ENCODE measurements at regions not wholly inside any gene's neighbourhood (a gene's known extent, or its start where the extent isn't known, plus 50 kb on each side); places are given as distances from the start of the nearest gene placed in this dataset.
"Not testable (repeated sequence)": the region's sequence is repeated elsewhere in the genome, so short reads cannot be mapped to it uniquely, and the experiment has no call there.

GRCh38 chr1:83455753-83456152 is 543.2 kb downstream of the TTLL7 start:
- not testable (repeated sequence) for DNase-seq

GRCh38 chr1:83445873-83446272 is 553.1 kb downstream of the TTLL7 start:
- not testable (repeated sequence) for DNase-seq

GRCh38 chr1:83442412-83442811 is 556.5 kb downstream of the TTLL7 start:
- not testable (repeated sequence) for DNase-seq

GRCh38 chr1:83440586-83440985 is 558.3 kb downstream of the TTLL7 start:
- not testable (repeated sequence) for DNase-seq

GRCh38 chr1:83440021-83440420 is 558.9 kb downstream of the TTLL7 start:
- DNase-seq = not testable (repeated sequence)

GRCh38 chr1:83438316-83438715 is 560.6 kb downstream of the TTLL7 start:
- DNase-seq = not testable (repeated sequence)

GRCh38 chr1:83435336-83435735 is 563.6 kb downstream of the TTLL7 start:
- not testable (repeated sequence) for DNase-seq

- DNase-seq = not testable (repeated sequence)
Observed at GRCh38 chr1:83427566-83427965, 571.4 kb downstream of the TTLL7 start.

- not testable (repeated sequence) for DNase-seq
Observed at GRCh38 chr1:83423382-83423781, 575.5 kb downstream of the TTLL7 start.

- no peak for DNase-seq
Observed at GRCh38 chr1:83418558-83418957, 580.4 kb downstream of the TTLL7 start.

- not testable (repeated sequence) for DNase-seq
Observed at GRCh38 chr1:83413839-83414107, 585.2 kb downstream of the TTLL7 start.

GRCh38 chr1:83410746-83411413 is 588.1 kb downstream of the TTLL7 start:
- not testable (repeated sequence) for DNase-seq

- DNase-seq = not testable (repeated sequence)
Observed at GRCh38 chr1:83406693-83407371, 592.1 kb downstream of the TTLL7 start.

- DNase-seq = not testable (repeated sequence)
Observed at GRCh38 chr1:83405789-83406188, 593.1 kb downstream of the TTLL7 start.

- not testable (repeated sequence) for DNase-seq
Observed at GRCh38 chr1:83403500-83403899, 595.4 kb downstream of the TTLL7 start.

GRCh38 chr1:83401146-83401545 is 597.8 kb downstream of the TTLL7 start:
- DNase-seq = not testable (repeated sequence)

- DNase-seq = not testable (repeated sequence)
Observed at GRCh38 chr1:83400173-83400572, 598.8 kb downstream of the TTLL7 start.

GRCh38 chr1:83398125-83398524 is 600.8 kb downstream of the TTLL7 start:
- DNase-seq = not testable (repeated sequence)

- DNase-seq = not testable (repeated sequence)
Observed at GRCh38 chr1:83395130-83395529, 603.8 kb downstream of the TTLL7 start.

- not testable (repeated sequence) for DNase-seq
Observed at GRCh38 chr1:83386946-83387345, 612.0 kb downstream of the TTLL7 start.

- not testable (repeated sequence) for DNase-seq
Observed at GRCh38 chr1:83383107-83383506, 615.8 kb downstream of the TTLL7 start.

- not testable (repeated sequence) for DNase-seq
Observed at GRCh38 chr1:83373018-83373417, 625.9 kb downstream of the TTLL7 start.

- not testable (repeated sequence) for DNase-seq
Observed at GRCh38 chr1:83369853-83370252, 629.1 kb downstream of the TTLL7 start.

GRCh38 chr1:83365320-83365719 is 633.6 kb downstream of the TTLL7 start:
- not testable (repeated sequence) for DNase-seq

GRCh38 chr1:83345375-83345774 is 653.6 kb downstream of the TTLL7 start:
- DNase-seq = not testable (repeated sequence)

All from MV-4-11 (cell line).